HT1080 (cell line): ENCODE measurements at regions not wholly inside any gene's neighbourhood (a gene's known extent, or its start where the extent isn't known, plus 50 kb on each side); places are given as distances from the start of the nearest gene placed in this dataset.

Source experiments
- DNase-seq: peaks from one replicate; pipeline ENCODE4 v3.0.0-alpha.2; 2015; ENCODE audit warnings: low read depth

GRCh38 chr18:38305961-38306360 lies 740.4 kb upstream of the CELF4 start:
- DNase-seq: no peak

- peak; percentile 42 for DNase-seq
Measured at GRCh38 chr18:38301621-38302020, 736.0 kb upstream of the CELF4 start.

GRCh38 chr18:38297910-38298309 lies 732.3 kb upstream of the CELF4 start:
- DNase-seq: no peak

- DNase-seq: no peak
Measured at GRCh38 chr18:38290229-38290628, 724.6 kb upstream of the CELF4 start.

GRCh38 chr18:38284972-38285371 lies 719.4 kb upstream of the CELF4 start:
- no peak for DNase-seq

GRCh38 chr18:38263066-38263465 lies 697.5 kb upstream of the CELF4 start:
- no peak for DNase-seq

- no peak for DNase-seq
Measured at GRCh38 chr18:38262661-38263060, 697.1 kb upstream of the CELF4 start.

- DNase-seq: peak; percentile 43
Measured at GRCh38 chr18:38257661-38258060, 692.1 kb upstream of the CELF4 start.

GRCh38 chr18:38256366-38256765 lies 690.8 kb upstream of the CELF4 start:
- peak; percentile 41 for DNase-seq

GRCh38 chr18:38250971-38251370 lies 685.4 kb upstream of the CELF4 start:
- no peak for DNase-seq

GRCh38 chr18:38244480-38244879 lies 678.9 kb upstream of the CELF4 start:
- DNase-seq: no peak

- peak; percentile 59 for DNase-seq
Measured at GRCh38 chr18:38243291-38243690, 677.7 kb upstream of the CELF4 start.

- peak; percentile 81 for DNase-seq
Measured at GRCh38 chr18:38241736-38242135, 676.1 kb upstream of the CELF4 start.

- peak; percentile 74 for DNase-seq
Measured at GRCh38 chr18:38241216-38241615, 675.6 kb upstream of the CELF4 start.

- no peak for DNase-seq
Measured at GRCh38 chr18:38239606-38240005, 674.0 kb upstream of the CELF4 start.

- no peak for DNase-seq
Measured at GRCh38 chr18:38237796-38238195, 672.2 kb upstream of the CELF4 start.

- no peak for DNase-seq
Measured at GRCh38 chr18:38221476-38222100, 656.0 kb upstream of the CELF4 start.

- DNase-seq: no peak
Measured at GRCh38 chr18:38198956-38199355, 633.4 kb upstream of the CELF4 start.

- DNase-seq: no peak
Measured at GRCh38 chr18:38198526-38198925, 632.9 kb upstream of the CELF4 start.

- DNase-seq: no peak
Measured at GRCh38 chr18:38186491-38186890, 620.9 kb upstream of the CELF4 start.

GRCh38 chr18:38174594-38174993 lies 609.0 kb upstream of the CELF4 start:
- no peak for DNase-seq

- DNase-seq: no peak
Measured at GRCh38 chr18:38174173-38174572, 608.6 kb upstream of the CELF4 start.

GRCh38 chr18:38170845-38171244 lies 605.2 kb upstream of the CELF4 start:
- no peak for DNase-seq

- no peak for DNase-seq
Measured at GRCh38 chr18:38167623-38168022, 602.0 kb upstream of the CELF4 start.
